ENCODE measurements at regions not wholly inside any gene's neighbourhood (a gene's known extent, or its start where the extent isn't known, plus 50 kb on each side); places are given as distances from the start of the nearest gene placed in this dataset.

GRCh38 chr1:175808999-175809398 lies 65.6 kb upstream of the TNR start:
- Histone ChIP-seq H3K9ac (ENCODE audit: control insufficient read depth, insufficient read depth, low read length) (no peak overlapping the region), H3K4me2 (ENCODE audit: control insufficient read depth, insufficient read depth) (no peak overlapping the region), H2AFZ (ENCODE audit: control insufficient read depth, low read depth, low read length) (no peak overlapping the region), H3K9me3 (replicated peaks; ENCODE audit: control insufficient read depth, insufficient read depth, low read length) (no peaks in the 10 kb centered on the region), H3K27ac (ENCODE audit: control insufficient read depth, insufficient read depth) (no peak overlapping the region), H3K79me2 (ENCODE audit: control insufficient read depth, insufficient read depth, low read length) (no peaks in the 10 kb centered on the region), H3K4me1 (ENCODE audit: control insufficient read depth, insufficient read depth, low read length) (no peaks in the 10 kb centered on the region), H3K4me3 (no peak overlapping the region), H3K36me3 (ENCODE audit: control insufficient read depth in 2 of 2, insufficient read depth in 2 of 2, low read length in 1 of 2) (no peaks in the 10 kb centered on the region), H4K20me1 (ENCODE audit: control insufficient read depth, insufficient read depth) (no peaks in the 10 kb centered on the region), H3K27me3 (replicated peaks in 1 of 2; ENCODE audit: control insufficient read depth in 2 of 2, insufficient read depth in 2 of 2, low read length in 1 of 2) (no peaks in the 10 kb centered on the region; a peak in 2 of 4 replicates)
- in situ Hi-C loops (cut with MboI) = no loop called here
- BruUV-seq (replicated peaks) = no TSS peak
- ATAC-seq (no peak), FAIRE-seq (no peak), DNase-seq (ENCODE audit: low read depth, low spot score) (no peak)
- intact Hi-C loops (cut with micrococcal nuclease; ENCODE audit: unreplicated experiment) = no loop called here
- ChIA-PET CTCF (no interaction called here), POLR2A (no interaction called here), RAD21 (ENCODE audit: unreplicated experiment) (no interaction called here), SMC1A (ENCODE audit: uncharacterized antibody, unreplicated experiment) (no interaction called here)
- no peak for TF ChIP-seq TARDBP (IDR thresholded peaks at IDR 0.05; ENCODE audit: borderline replicate concordance)
- TF ChIP-seq MEF2A (IDR thresholded peaks at IDR 0.05; ENCODE audit: insufficient read depth, low read depth, low read length) = no peak

GRCh38 chr1:175808573-175808972 lies 65.2 kb upstream of the TNR start:
- ChIA-PET CTCF (no interaction called here), RAD21 (ENCODE audit: unreplicated experiment) (no interaction called here), SMC1A (ENCODE audit: uncharacterized antibody, unreplicated experiment) (no interaction called here), POLR2A (no interaction called here)
- BruUV-seq (replicated peaks) = no TSS peak
- ATAC-seq (no peak), FAIRE-seq (no peak), DNase-seq (ENCODE audit: low read depth, low spot score) (no peak)
- H3K79me2 ChIP-seq (ENCODE audit: control insufficient read depth, insufficient read depth, low read length) = no peaks in the 10 kb centered on the region
- no peak overlapping the region for H2AFZ ChIP-seq (ENCODE audit: control insufficient read depth, low read depth, low read length)
- no peaks in the 10 kb centered on the region for H3K4me1 ChIP-seq (ENCODE audit: control insufficient read depth, insufficient read depth, low read length)
- H3K27ac ChIP-seq (ENCODE audit: control insufficient read depth, insufficient read depth) = no peak overlapping the region
- in situ Hi-C loops (cut with MboI) (no loop called here), intact Hi-C loops (cut with micrococcal nuclease; ENCODE audit: unreplicated experiment) (no loop called here)
- no peak for TF ChIP-seq SKIL (IDR thresholded peaks at IDR 0.05; ENCODE audit: low read depth, poor library complexity, severe bottlenecking)
- no peak for TF ChIP-seq FOXM1 (IDR thresholded peaks at IDR 0.05; ENCODE audit: low read depth, low read length)
- TF ChIP-seq SIN3A (IDR thresholded peaks at IDR 0.05; ENCODE audit: low read depth, low read length) = no peak
- TF ChIP-seq STAT3 (IDR thresholded peaks at IDR 0.05; ENCODE audit: low read depth, low read length) = no peak
- TF ChIP-seq SMAD1 (IDR thresholded peaks at IDR 0.05; ENCODE audit: low read depth, partially characterized antibody) = no peak
- TF ChIP-seq ETV6 (conservative IDR thresholded peaks at IDR 0.05 in 1 of 2, IDR thresholded peaks at IDR 0.05 in 1 of 2; ENCODE audit: borderline replicate concordance in 1 of 2, low read depth in 1 of 2) = no peak
- no peak for TF ChIP-seq EED (IDR thresholded peaks at IDR 0.05; ENCODE audit: low read depth)
- TF ChIP-seq RBBP5 (conservative IDR thresholded peaks at IDR 0.05) = no peak
- TF ChIP-seq ELK1 (IDR thresholded peaks at IDR 0.05; ENCODE audit: low read depth, low read length) = no peak
- TF ChIP-seq GABPA (IDR thresholded peaks at IDR 0.05; ENCODE audit: low read depth) = no peak
- no peak for TF ChIP-seq NRF1 (conservative IDR thresholded peaks at IDR 0.05; ENCODE audit: low read depth, low read length)
- TF ChIP-seq ZZZ3 (IDR thresholded peaks at IDR 0.05; ENCODE audit: control insufficient read depth, insufficient read length, low read depth) = no peak
- TF ChIP-seq SREBF2 (IDR thresholded peaks at IDR 0.05; ENCODE audit: low read length) = no peak
- H3K9ac ChIP-seq (ENCODE audit: control insufficient read depth, insufficient read depth, low read length) = no peak overlapping the region
- H3K9me3 ChIP-seq (replicated peaks; ENCODE audit: control insufficient read depth, insufficient read depth, low read length) = no peaks in the 10 kb centered on the region
- H3K4me3 ChIP-seq = no peak overlapping the region
- no peak overlapping the region for H3K4me2 ChIP-seq (ENCODE audit: control insufficient read depth, insufficient read depth)
- H4K20me1 ChIP-seq (ENCODE audit: control insufficient read depth, insufficient read depth) = no peaks in the 10 kb centered on the region
- no peaks in the 10 kb centered on the region; a peak in 2 of 4 replicates for H3K27me3 ChIP-seq (replicated peaks in 1 of 2; ENCODE audit: control insufficient read depth in 2 of 2, insufficient read depth in 2 of 2, low read length in 1 of 2)
- WGBS (ENCODE audit: insufficient coverage, insufficient replicate concordance, low lambda C conversion rate, missing lambda C conversion rate) = 25% methylated on average over 4 of the region's 4 CpGs
- no peaks in the 10 kb centered on the region for H3K36me3 ChIP-seq (ENCODE audit: control insufficient read depth in 2 of 2, insufficient read depth in 2 of 2, low read length in 1 of 2)
